HPDE6-E6E7 (cell line): ENCODE measurements at regions not wholly inside any gene's neighbourhood (a gene's known extent, or its start where the extent isn't known, plus 50 kb on each side); places are given as distances from the start of the nearest gene placed in this dataset.
"Not testable (repeated sequence)": the region's sequence is repeated elsewhere in the genome, so short reads cannot be mapped to it uniquely, and the experiment has no call there.

Experiments
- DNase-seq: peaks from one replicate; pipeline ENCODE4 v3.0.0; 2011; ENCODE audit warnings: missing footprints; ENCODE audit errors: extremely low spot score

GRCh38 chr7:69363136-69363535 is 235.1 kb upstream of the AUTS2 start:
- DNase-seq = no peak

DNA sequence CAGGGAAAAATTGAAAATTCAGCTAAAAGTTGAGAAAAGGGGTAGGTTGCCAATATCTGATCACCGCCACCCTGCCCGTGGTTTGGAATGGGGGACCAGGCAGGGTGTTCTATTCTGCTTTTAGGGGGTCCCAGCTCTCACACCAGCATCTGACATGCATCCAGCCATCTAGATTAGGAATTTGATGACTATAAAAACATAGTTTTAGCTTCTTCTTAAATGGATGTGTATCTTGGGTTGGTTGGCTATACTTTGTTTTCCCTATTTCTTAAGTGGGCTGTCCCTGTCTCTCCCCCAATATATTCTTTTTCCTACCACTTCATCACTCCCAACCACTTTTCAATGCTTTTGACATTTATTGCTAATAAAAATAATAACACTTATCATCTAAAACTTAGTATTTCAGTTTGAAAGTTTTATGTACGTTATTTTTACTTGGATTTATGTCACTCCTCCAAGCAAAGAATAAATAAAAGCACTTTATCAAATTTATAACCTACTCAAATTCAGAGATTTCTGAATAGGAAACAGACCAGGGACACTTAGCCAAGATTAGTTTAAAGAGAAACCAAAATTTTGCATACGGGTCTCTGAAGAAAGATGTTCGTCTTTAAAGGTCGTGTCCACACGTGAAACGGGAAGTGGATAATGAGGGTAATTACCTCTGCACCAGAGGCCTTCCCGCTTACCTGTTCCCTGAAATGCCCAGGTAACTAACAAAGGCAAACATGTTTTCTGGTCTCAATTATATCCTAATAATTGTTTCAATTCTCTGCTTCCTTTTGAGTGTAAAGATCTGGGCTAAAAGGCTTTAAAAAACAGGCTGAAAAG is 233.2 kb upstream of the AUTS2 start:
- no peak for DNase-seq

- no peak for DNase-seq
Measured at GRCh38 chr7:69365651-69366192, 232.6 kb upstream of the AUTS2 start.

GRCh38 chr7:69367780-69368179 is 230.5 kb upstream of the AUTS2 start:
- DNase-seq = no peak

GRCh38 chr7:69373171-69374043 is 224.9 kb upstream of the AUTS2 start:
- no peak for DNase-seq

GRCh38 chr7:69374044-69374425 is 224.2 kb upstream of the AUTS2 start:
- no peak for DNase-seq

- no peak for DNase-seq
Measured at GRCh38 chr7:69377191-69377590, 221.1 kb upstream of the AUTS2 start.

GRCh38 chr7:69388452-69389137 is 209.7 kb upstream of the AUTS2 start:
- DNase-seq = no peak

- DNase-seq = no peak
Measured at GRCh38 chr7:69389216-69389615, 209.1 kb upstream of the AUTS2 start.

DNA sequence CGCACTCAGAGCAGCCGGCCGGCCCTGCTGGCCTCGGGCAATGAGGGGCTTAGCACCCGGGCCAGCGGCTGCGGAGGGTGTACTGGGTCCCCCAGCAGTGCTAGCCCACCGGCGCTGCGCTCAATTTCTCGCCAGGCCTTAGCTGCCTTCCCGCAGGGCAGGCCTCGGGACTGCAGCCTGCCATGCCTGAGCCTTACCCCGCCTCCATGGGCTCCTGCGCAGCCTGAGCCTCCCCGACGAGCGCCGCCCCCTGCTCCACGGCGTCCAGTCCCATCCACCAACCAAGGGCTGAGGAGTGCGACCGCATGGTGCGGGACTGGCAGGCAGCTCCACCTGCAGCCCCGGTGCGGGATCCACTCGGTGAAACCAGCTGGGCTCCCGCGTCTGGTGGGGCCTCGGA is 204.4 kb upstream of the AUTS2 start:
- not testable (repeated sequence) for DNase-seq

DNA sequence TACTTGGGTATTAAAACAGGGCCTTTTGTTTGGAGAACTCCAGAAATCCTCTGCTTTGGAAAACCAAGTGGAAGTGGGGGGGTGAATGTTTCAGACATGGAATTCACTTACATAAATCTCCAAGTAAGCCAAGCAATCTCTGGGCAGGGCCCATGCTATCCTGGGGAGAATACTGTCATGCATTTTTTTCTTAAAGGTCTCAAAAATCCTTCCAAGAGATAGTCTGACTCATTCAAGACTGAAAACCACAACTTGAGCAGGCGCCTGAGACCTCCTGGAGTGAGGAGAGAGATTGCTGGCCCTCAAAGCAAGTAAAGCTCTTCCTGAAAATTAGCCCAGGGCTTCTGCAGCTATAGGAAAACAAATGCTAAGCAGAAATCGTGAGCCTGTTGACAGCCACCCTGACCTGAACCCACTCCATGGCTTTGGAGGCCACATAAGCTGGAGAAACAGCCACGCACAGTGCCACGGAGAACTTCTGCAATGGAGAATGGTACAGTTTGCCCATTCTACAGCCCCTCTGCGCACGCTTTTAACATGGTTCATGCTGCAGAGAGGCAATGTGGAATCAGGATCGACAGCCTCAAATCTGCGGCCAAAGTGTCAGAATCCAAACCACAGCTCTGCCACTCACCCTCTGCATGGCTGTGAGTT is 203.1 kb upstream of the AUTS2 start:
- DNase-seq = no peak

DNA sequence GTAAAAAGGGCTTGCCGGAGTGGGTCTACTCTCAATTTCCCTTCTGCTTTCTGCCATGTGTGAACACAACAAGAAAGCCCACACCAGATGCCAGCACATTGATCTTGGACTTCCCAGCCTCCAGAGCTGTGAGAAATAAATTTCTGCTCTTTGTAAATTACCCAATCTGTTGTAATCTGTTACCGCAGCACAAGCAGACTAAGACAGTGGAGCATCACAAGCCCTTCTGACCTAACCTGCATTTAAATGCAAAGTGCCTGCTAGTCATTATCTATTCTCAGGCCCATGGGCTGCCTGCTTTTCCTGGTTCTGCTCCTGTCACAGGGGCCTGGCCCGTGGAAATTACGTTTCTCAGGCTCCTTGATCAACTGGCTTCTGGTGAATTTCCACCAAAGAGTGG is 199.3 kb upstream of the AUTS2 start:
- no peak for DNase-seq

DNA sequence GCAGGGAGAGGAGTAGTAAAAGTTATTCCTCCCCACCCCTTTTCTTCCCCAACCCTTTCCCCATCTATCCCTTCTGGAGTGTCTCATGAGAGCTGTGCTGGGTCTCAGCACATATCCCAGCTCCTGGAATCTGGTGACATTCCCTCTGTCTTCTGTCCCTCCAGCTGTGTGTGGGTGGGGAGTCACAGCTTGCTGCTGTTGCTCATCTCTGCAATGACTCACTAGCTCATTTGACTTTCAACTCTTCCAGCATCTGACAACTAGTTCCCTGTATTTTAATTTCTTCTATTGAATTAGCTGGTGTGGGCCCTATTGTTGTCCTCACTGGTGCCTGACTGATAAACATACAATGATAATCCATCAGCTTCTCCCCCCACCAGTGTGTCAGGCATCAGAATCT is 198.9 kb upstream of the AUTS2 start:
- DNase-seq = no peak

DNA sequence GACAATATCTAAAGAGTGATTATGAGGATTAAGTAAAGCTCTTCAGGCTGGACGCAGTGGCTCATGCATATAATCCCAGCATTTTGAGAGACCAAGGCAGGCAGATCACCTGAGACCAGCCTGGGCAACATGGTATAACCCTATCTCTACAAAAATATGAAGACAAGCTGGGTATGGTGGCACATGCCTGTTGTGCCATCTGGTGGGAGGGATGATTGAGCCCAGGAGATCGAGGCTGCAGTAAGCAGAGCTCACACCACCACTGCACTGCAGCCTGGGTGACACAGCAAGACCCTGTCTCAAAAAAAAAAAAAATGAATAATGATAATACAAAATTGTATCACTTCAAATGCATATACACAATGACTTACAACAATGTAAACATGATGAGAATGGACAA is 195.6 kb upstream of the AUTS2 start:
- DNase-seq = no peak

- DNase-seq = no peak
Measured at GRCh38 chr7:69403169-69403568, 195.1 kb upstream of the AUTS2 start.

DNA sequence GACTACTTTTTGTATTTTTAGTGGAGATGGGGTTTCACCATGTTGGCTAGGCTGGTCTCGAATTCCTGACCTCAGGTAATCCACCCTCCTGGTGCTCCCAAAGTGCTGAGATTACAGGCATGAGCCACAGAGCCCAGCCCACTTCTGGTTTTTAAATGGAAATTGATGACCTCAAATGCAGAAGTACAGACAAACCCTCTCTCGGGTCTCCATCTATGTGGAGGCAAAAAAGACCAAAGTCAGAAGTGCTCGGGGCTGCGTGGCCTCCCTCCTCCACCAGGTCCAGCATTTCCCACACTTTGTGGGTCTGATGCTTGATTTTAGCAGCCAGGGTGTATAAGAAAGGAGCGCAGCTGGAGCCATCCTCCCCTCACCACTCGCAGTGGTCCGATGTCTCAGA is 187.3 kb upstream of the AUTS2 start:
- no peak for DNase-seq

GRCh38 chr7:69411466-69411865 is 186.8 kb upstream of the AUTS2 start:
- DNase-seq = no peak

DNA sequence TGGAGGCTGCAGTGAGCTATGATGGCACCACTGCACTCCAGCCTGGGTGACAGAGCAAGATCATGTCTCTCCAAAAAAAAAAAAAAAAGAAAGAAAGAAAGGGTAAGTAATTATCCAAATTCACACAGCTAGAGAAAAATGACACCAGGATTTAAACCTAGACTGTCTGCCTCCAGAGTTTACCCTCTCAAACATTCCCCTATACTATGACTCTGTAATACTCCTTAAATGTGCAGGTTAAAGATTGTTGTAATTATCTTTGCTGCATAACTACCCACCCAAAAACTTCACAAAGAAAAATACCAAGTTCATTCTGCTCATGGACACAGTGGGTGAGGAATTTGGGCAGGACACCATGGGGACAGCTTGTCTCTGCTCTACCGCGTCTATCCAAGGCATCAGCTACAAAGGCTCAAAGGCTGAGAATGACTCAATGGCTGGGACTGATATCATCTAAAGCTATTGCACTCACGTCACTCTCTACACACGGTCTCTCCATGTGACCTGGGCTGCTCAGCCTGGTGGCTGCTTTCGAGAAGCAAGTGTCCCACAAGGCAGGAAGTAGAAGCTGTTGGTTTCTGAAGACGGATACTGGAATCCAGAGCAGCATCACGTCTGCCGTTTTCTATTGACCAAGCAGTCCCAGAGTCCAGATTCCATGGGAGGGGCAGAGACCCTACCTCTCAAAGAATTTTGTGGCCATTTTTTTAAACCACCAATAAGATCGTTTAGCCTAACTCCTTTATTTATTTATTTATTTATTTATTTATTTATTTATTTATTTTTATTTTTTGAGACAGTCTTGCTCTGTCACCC is 185.7 kb upstream of the AUTS2 start:
- DNase-seq = no peak

GRCh38 chr7:69414555-69414954 is 183.7 kb upstream of the AUTS2 start:
- no peak for DNase-seq

- no peak for DNase-seq
Measured at GRCh38 chr7:69418869-69419670, 179.2 kb upstream of the AUTS2 start.
